Omental fat pad (tissue), 3 donors: ENCODE measurements at regions not wholly inside any gene's neighbourhood (a gene's known extent, or its start where the extent isn't known, plus 50 kb on each side); places are given as distances from the start of the nearest gene placed in this dataset.

ENCODE experiments used
- ATAC-seq: fragments of 150-250 bp; one replicate; pipeline ENCODE4 v1.9.1; 2016; ENCODE audit warnings: mild to moderate bottlenecking, moderate library complexity; ENCODE audit not compliant: low FRiP score
- DNase-seq: peaks from one replicate; pipeline ENCODE4 v3.0.0-alpha.2; 2019; ENCODE audit warnings: low spot score
- CTCF ChIP-seq, 3 donors: fragments of 450-650 bp; IDR thresholded peaks; one replicate each; pipeline ENCODE4 v1.5.1; 2016 to 2017; ENCODE audit warnings: antibody characterized with exemption in 3 of 3, mild to moderate bottlenecking in 3 of 3, moderate library complexity in 2 of 3

DNA sequence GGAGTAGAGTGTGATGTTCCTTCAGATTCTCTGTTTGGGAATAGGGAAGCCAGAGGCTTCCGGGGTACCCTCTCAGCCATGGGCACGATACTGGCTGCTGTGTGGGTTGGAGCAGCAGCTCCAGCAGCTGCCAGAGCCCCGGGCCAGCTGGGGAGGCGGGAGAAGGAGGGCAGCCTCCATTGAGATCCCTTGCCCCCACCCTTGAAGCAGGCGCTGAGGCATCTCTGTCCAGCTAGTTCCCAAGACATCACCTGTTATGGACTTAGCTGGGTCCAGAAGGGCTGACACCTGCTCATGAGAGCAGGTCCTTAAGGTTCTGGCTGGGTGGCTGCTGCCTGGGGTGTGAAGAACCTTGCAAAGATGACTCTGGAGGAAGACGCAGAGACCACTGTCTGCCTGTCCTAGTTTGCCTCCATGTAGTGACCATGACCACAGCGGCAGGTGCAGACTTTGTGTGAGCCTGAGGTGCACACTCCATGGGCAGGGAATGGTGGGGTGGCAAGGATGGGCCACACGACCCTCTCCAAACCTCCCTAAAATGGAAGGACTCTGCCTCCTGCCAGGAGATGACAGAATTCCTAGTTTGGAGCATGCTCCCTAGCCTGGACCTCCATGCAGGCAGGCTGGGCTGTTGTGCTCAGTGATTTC lies 222.6 kb upstream of the C1orf174 start:
- ATAC-seq (no peak), DNase-seq (no peak)
- TF ChIP-seq CTCF (IDR thresholded peaks at IDR 0.05), result no peak

DNA sequence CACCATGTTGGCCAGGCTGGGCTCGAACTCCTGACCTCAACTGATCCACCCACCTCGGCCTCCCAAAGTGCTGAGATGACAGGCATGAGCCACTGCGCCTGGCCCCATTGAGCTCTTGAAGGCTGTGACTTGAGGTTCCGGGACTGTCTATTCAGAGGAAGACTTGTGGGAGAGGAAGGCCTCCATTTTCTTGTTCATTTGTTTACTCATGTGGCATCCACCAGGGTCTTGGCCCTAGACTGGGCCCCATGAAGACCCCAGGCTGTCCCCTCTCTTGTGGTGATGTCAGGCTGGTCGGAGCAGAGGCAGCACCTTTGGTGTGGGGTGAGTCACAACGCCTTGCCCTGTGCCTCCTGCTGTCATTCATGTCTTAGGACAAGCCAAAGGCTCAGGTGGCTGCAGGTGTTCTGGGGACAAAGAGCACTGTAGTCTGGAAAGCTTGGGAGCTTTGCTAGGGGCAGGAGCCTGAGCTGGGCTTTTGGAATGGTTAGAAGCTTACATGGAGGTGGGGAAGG lies 224.6 kb upstream of the C1orf174 start:
- ATAC-seq (no peak), DNase-seq (no peak)
- no peak for TF ChIP-seq CTCF (IDR thresholded peaks at IDR 0.05)

DNA sequence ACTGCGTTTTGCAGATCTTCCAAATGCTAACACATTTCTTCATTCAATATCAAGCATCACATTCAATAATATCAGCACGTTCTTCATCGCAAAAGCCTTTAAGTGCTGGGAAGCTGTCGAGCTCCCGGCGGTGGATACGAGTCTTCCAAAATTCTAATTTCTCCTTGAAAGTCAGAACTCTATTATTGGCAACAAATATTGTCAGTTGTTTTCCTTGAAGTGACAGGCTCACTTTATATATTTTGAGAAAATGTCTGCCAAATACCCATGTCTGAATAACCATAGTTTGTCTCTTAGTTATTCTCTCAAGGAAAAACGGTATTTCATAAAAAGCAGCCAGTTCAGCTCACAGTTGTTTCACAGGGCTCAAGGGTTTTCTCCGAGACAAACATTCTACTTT lies 226.2 kb upstream of the C1orf174 start:
- DNase-seq, result no peak
- no peak for TF ChIP-seq CTCF (IDR thresholded peaks at IDR 0.05)
- ATAC-seq, result no peak

- no peak for ATAC-seq
- DNase-seq, result no peak
- no peak for TF ChIP-seq CTCF (IDR thresholded peaks at IDR 0.05)
Observed at GRCh38 chr1:4126731-4127591, 226.9 kb upstream of the C1orf174 start.

GRCh38 chr1:4127592-4128140 lies 227.6 kb upstream of the C1orf174 start:
- no peak for TF ChIP-seq CTCF (IDR thresholded peaks at IDR 0.05)
- no peak for ATAC-seq
- DNase-seq, result no peak

DNA sequence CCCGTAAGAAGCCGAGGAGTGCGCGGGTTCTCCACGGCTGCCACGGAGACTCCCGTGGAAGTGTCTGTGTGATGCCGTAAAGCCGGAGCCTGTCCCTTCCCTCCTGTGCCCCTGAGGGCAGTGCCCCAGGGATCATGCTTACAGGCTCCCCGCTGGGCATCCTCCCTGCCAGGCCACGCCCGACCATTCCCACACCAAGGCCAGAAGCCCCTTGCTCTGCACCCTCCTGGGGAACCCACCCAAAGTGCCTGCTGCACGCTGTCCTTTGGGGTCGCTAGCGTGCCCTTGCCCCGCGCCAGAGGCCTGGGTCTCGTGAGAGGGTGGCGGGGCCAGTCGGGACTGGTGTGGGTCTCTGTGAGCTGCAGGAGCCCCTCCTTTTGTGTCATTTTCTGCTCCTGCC lies 228.5 kb upstream of the C1orf174 start:
- no peak for TF ChIP-seq CTCF (IDR thresholded peaks at IDR 0.05)
- ATAC-seq (no peak), DNase-seq (no peak)
